ENCODE measurements at regions not wholly inside any gene's neighbourhood (a gene's known extent, or its start where the extent isn't known, plus 50 kb on each side); places are given as distances from the start of the nearest gene placed in this dataset.

DNA sequence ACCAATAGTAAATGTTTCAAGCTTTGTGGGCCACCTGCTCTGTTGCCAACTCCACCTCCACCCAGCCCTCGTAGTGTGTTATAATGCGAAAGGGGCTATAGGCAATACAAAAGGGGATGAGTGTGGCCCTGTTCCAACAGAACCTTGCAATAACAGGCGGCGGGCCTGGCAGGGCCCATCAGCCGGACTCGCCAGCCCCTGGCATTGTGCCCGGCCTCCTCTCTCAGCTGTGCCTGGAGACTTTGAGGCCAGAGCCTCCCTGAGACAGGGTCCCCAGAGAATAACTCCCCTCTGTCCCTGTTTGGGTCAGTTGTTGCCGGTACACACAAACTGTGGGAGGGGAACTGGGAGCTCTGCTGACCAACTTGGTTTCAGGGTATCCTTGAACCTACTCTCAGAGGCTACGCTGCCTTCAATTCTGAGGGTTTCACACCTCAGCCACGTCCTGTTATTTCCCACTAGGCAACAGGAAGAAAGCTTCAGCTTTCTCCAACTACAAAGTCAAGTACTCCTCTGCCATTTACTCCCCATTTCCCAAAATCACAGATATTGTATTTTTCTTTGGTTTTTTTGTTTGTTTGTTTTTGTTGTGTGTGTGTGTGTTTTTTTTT lies 58.0 kb upstream of the ZNF236 start:
- TF ChIP-seq ZNF292 (tag by site-specific recombination; IDR thresholded peaks at IDR 0.05; ENCODE audit: borderline replicate concordance, low read depth) (no peak), ZNF274 (IDR thresholded peaks at IDR 0.05; ENCODE audit: low read length) (no peak), ZNF274 (tag by site-specific recombination; IDR thresholded peaks at IDR 0.05; ENCODE audit: borderline replicate concordance) (no peak), ZNF544 (tag by site-specific recombination; IDR thresholded peaks at IDR 0.05) (no peak), ZNF776 (tag by site-specific recombination; IDR thresholded peaks at IDR 0.05; ENCODE audit: borderline replicate concordance) (no peak), ZNF184 (tag by site-specific recombination; IDR thresholded peaks at IDR 0.05) (no peak)
- TF ChIP-seq, protein P1, sequence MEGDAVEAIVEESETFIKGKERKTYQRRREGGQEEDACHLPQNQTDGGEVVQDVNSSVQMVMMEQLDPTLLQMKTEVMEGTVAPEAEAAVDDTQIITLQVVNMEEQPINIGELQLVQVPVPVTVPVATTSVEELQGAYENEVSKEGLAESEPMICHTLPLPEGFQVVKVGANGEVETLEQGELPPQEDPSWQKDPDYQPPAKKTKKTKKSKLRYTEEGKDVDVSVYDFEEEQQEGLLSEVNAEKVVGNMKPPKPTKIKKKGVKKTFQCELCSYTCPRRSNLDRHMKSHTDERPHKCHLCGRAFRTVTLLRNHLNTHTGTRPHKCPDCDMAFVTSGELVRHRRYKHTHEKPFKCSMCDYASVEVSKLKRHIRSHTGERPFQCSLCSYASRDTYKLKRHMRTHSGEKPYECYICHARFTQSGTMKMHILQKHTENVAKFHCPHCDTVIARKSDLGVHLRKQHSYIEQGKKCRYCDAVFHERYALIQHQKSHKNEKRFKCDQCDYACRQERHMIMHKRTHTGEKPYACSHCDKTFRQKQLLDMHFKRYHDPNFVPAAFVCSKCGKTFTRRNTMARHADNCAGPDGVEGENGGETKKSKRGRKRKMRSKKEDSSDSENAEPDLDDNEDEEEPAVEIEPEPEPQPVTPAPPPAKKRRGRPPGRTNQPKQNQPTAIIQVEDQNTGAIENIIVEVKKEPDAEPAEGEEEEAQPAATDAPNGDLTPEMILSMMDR (tag by site-specific recombination; IDR thresholded peaks at IDR 0.05): no peak
- TF ChIP-seq, protein P2, sequence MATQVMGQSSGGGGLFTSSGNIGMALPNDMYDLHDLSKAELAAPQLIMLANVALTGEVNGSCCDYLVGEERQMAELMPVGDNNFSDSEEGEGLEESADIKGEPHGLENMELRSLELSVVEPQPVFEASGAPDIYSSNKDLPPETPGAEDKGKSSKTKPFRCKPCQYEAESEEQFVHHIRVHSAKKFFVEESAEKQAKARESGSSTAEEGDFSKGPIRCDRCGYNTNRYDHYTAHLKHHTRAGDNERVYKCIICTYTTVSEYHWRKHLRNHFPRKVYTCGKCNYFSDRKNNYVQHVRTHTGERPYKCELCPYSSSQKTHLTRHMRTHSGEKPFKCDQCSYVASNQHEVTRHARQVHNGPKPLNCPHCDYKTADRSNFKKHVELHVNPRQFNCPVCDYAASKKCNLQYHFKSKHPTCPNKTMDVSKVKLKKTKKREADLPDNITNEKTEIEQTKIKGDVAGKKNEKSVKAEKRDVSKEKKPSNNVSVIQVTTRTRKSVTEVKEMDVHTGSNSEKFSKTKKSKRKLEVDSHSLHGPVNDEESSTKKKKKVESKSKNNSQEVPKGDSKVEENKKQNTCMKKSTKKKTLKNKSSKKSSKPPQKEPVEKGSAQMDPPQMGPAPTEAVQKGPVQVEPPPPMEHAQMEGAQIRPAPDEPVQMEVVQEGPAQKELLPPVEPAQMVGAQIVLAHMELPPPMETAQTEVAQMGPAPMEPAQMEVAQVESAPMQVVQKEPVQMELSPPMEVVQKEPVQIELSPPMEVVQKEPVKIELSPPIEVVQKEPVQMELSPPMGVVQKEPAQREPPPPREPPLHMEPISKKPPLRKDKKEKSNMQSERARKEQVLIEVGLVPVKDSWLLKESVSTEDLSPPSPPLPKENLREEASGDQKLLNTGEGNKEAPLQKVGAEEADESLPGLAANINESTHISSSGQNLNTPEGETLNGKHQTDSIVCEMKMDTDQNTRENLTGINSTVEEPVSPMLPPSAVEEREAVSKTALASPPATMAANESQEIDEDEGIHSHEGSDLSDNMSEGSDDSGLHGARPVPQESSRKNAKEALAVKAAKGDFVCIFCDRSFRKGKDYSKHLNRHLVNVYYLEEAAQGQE (tag by site-specific recombination; IDR thresholded peaks at IDR 0.05): no peak

All from HEK293 (cell line).